Osteoblast (primary cell): ENCODE measurements at regions not wholly inside any gene's neighbourhood (a gene's known extent, or its start where the extent isn't known, plus 50 kb on each side); places are given as distances from the start of the nearest gene placed in this dataset.

Source experiments
- DNase-seq: peaks from one replicate; pipeline ENCODE4 v3.0.0; 2011; ENCODE audit warnings: low spot score, mixed read lengths; ENCODE audit not compliant: insufficient read length; ENCODE audit errors: missing footprints
- H2AFZ ChIP-seq: 2 replicates; pipeline ENCODE4 v1.6.0; 2011; ENCODE audit warnings: mild to moderate bottlenecking, low read length
- H3K27ac ChIP-seq: 2 replicates; pipeline ENCODE4 v1.5.1; 2011; ENCODE audit warnings: mild to moderate bottlenecking, low read depth, low read length, moderate library complexity
- H3K27me3 ChIP-seq: 2 replicates; pipeline ENCODE4 v1.6.0; 2012; ENCODE audit warnings: mild to moderate bottlenecking, control low read depth, inconsistent platforms, low read length, moderate library complexity; ENCODE audit not compliant: insufficient read depth
- H3K36me3 ChIP-seq: 2 replicates; pipeline ENCODE4 v1.5.1; 2011; ENCODE audit warnings: mild to moderate bottlenecking, low read length, control low read depth, moderate library complexity; ENCODE audit not compliant: insufficient read depth
- H3K4me1 ChIP-seq: 2 replicates; pipeline ENCODE4 v1.5.1; 2011; ENCODE audit warnings: mild to moderate bottlenecking, low read length, control low read depth, moderate library complexity; ENCODE audit not compliant: insufficient read depth
- H3K4me2 ChIP-seq: 2 replicates; pipeline ENCODE4 v1.6.0; 2011; ENCODE audit warnings: mild to moderate bottlenecking, low read length; ENCODE audit not compliant: insufficient read depth
- H3K4me3 ChIP-seq: fragments of 200-600 bp; sonication (generic); 3 replicates; pipeline ENCODE4 v1.5.1; 2012; ENCODE audit warnings: mild to moderate bottlenecking, low read length, inconsistent platforms; ENCODE audit not compliant: insufficient read depth
- H3K79me2 ChIP-seq: 2 replicates; pipeline ENCODE4 v1.6.0; 2012; ENCODE audit warnings: mild to moderate bottlenecking, low read length, control low read depth, inconsistent platforms; ENCODE audit not compliant: insufficient read depth
- H3K9me3 ChIP-seq: 2 replicates; pipeline ENCODE4 v1.5.1; 2011; ENCODE audit warnings: low read depth, low read length, control low read depth
- H4K20me1 ChIP-seq: 2 replicates; pipeline ENCODE4 v1.6.0; 2012; ENCODE audit warnings: mild to moderate bottlenecking, low read length, control low read depth; ENCODE audit not compliant: insufficient read depth
- CTCF ChIP-seq: IDR thresholded peaks from 2 replicates; pipeline ENCODE4 v1.5.1; 2011; ENCODE audit warnings: mild to moderate bottlenecking, low read depth, low read length, moderate library complexity; ENCODE audit errors: extremely low read depth

GRCh38 chr19:33890569-33890968, 93.9 kb downstream of the KCTD15 start:
- Histone ChIP-seq H3K4me1 (no peaks in the 10 kb centered on the region), H3K36me3 (no peaks in the 10 kb centered on the region), H3K79me2 (no peaks in the 10 kb centered on the region), H4K20me1 (no peaks in the 10 kb centered on the region), H3K4me3 (no peak overlapping the region), H3K9me3 (no peaks in the 10 kb centered on the region), H3K4me2 (no peak overlapping the region), H2AFZ (no peak overlapping the region), H3K27me3 (no peaks in the 10 kb centered on the region), H3K27ac (no peak overlapping the region)
- no peak for DNase-seq
- TF ChIP-seq CTCF = no peak

GRCh38 chr19:33891773-33892172, 95.1 kb downstream of the KCTD15 start:
- Histone ChIP-seq H3K27ac (no peak overlapping the region), H4K20me1 (no peaks in the 10 kb centered on the region), H3K9me3 (no peaks in the 10 kb centered on the region), H3K4me3 (no peak overlapping the region), H3K4me1 (no peaks in the 10 kb centered on the region), H2AFZ (no peak overlapping the region), H3K4me2 (no peak overlapping the region), H3K27me3 (no peaks in the 10 kb centered on the region), H3K79me2 (no peaks in the 10 kb centered on the region), H3K36me3 (no peaks in the 10 kb centered on the region)
- DNase-seq = no peak
- TF ChIP-seq CTCF = no peak

GRCh38 chr19:33894787-33895186, 98.1 kb downstream of the KCTD15 start:
- Histone ChIP-seq H3K4me3 (no peak overlapping the region), H3K4me1 (no peaks in the 10 kb centered on the region), H3K27ac (no peak overlapping the region), H2AFZ (no peak overlapping the region), H3K27me3 (no peaks in the 10 kb centered on the region), H3K9me3 (no peaks in the 10 kb centered on the region), H3K36me3 (no peaks in the 10 kb centered on the region), H3K79me2 (no peaks in the 10 kb centered on the region), H4K20me1 (no peaks in the 10 kb centered on the region), H3K4me2 (no peak overlapping the region)
- no peak for DNase-seq
- no peak for TF ChIP-seq CTCF

DNA sequence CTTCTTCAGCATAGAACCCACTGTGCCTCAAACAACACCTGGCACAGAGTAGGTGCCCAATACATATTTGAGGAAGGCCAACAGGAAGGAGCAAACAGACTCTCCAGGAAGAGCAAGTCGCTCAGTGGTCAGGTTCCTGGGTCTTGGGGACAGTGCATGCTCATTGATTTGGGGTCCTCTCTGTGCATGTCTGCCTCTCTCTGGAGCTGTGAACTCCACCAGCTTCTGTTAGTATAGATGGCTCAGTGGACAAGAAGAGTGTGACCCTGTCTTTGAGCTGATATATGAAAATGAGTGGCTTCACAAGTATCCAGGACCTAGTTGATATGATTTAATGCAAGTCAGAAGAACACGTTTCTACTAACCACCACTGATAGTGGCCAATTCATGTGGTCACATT, 98.7 kb downstream of the KCTD15 start:
- H3K79me2 ChIP-seq = no peaks in the 10 kb centered on the region
- no peak overlapping the region for H3K4me2 ChIP-seq
- no peak for TF ChIP-seq CTCF
- no peak overlapping the region for H3K4me3 ChIP-seq
- H2AFZ ChIP-seq = no peak overlapping the region
- H3K36me3 ChIP-seq = no peaks in the 10 kb centered on the region
- H3K4me1 ChIP-seq = no peaks in the 10 kb centered on the region
- no peak for DNase-seq
- H4K20me1 ChIP-seq = no peaks in the 10 kb centered on the region
- no peaks in the 10 kb centered on the region for H3K27me3 ChIP-seq
- H3K9me3 ChIP-seq = no peaks in the 10 kb centered on the region
- no peak overlapping the region for H3K27ac ChIP-seq
